GM12878 (cell line): ENCODE measurements at regions not wholly inside any gene's neighbourhood (a gene's known extent, or its start where the extent isn't known, plus 50 kb on each side); places are given as distances from the start of the nearest gene placed in this dataset.

Experiments
- ATAC-seq: fragments of 200-7000 bp; cut with Tn5 transposase; 3 replicates; pipeline ENCODE4 v1.9.1; 2020; ENCODE audit warnings: mild to moderate bottlenecking, moderate library complexity
- BruUV-seq: library from RNA; stranded (reverse); fragments of 400-500 nt; replicated peaks from 2 replicates; lab custom pipeline; 2021; lab: Mats Ljungman, UMichigan
- CTCF ChIA-PET: fragments of 300-600 bp; sonication (Branson Sonifier 250); formaldehyde crosslinking; extraction: SDS; loops from one replicate; lab custom pipeline; 2021; ENCODE audit warnings: inconsistent platforms; lab: Yijun Ruan, JAX
- POLR2A ChIA-PET: fragments of 350-600 bp; formaldehyde crosslinking; extraction: SDS; loops from one replicate; lab custom pipeline; 2021; ENCODE audit warnings: inconsistent platforms; lab: Charles Lee
- RAD21 ChIA-PET: fragments of 300-600 bp; sonication (Branson Sonifier 250); formaldehyde crosslinking; loops from one replicate; lab custom pipeline; 2023; ENCODE audit warnings: antibody characterized with exemption; ENCODE audit not compliant: unreplicated experiment; lab: Charles Lee
- SMC1A ChIA-PET: fragments of 300-600 bp; sonication (Branson Sonifier 250); formaldehyde crosslinking; loops from one replicate; lab custom pipeline; 2023; ENCODE audit not compliant: unreplicated experiment, uncharacterized antibody; lab: Charles Lee
- DNase-seq: peaks from one replicate; pipeline ENCODE4 v3.0.0-alpha.2; 2011; ENCODE audit warnings: low read depth, low spot score
- FAIRE-seq: peaks from 3 replicates; lab custom pipeline; 2011; peaks lifted over from hg19 to GRCh38; lab: Jason Lieb, UNC
- H2AFZ ChIP-seq: 2 replicates; pipeline ENCODE4 v1.6.0; 2011; ENCODE audit warnings: low read depth, low read length, control low read depth; ENCODE audit not compliant: control insufficient read depth
- H3K27ac ChIP-seq: 2 replicates; pipeline ENCODE4 v1.5.1; 2011; ENCODE audit warnings: control low read depth; ENCODE audit not compliant: control insufficient read depth, insufficient read depth
- H3K27me3 ChIP-seq, 2 experiments: replicated peaks in 1 of 2; 2 replicates each; pipeline versions ENCODE4 v1.6.0 to v1.6.1; 2011; ENCODE audit warnings: low read length in 1 of 2; ENCODE audit not compliant: control insufficient read depth in 2 of 2, insufficient read depth in 2 of 2
- H3K36me3 ChIP-seq, 2 experiments: 2 replicates each; pipeline ENCODE4 v1.5.1; 2011; ENCODE audit warnings: low read length in 1 of 2; ENCODE audit not compliant: control insufficient read depth in 2 of 2, insufficient read depth in 2 of 2
- H3K4me1 ChIP-seq: 2 replicates; pipeline ENCODE4 v1.6.1; 2011; ENCODE audit warnings: mild to moderate bottlenecking, low read length, moderate library complexity, mixed read lengths; ENCODE audit not compliant: control insufficient read depth, insufficient read depth
- H3K4me2 ChIP-seq: 2 replicates; pipeline ENCODE4 v1.6.0; 2011; ENCODE audit warnings: control low read depth; ENCODE audit not compliant: control insufficient read depth, insufficient read depth
- H3K4me3 ChIP-seq: fragments of 200-600 bp; sonication (generic); 2 replicates; pipeline ENCODE4 v1.5.1; 2016
- H3K79me2 ChIP-seq: 2 replicates; pipeline ENCODE4 v1.6.0; 2011; ENCODE audit warnings: low read length; ENCODE audit not compliant: control insufficient read depth, insufficient read depth
- H3K9ac ChIP-seq: 2 replicates; pipeline ENCODE4 v1.8.0; 2011; ENCODE audit warnings: low read length, control low read depth, mixed read lengths; ENCODE audit not compliant: control insufficient read depth, insufficient read depth
- H3K9me3 ChIP-seq: replicated peaks from 3 replicates; pipeline ENCODE4 v1.5.1; 2011; ENCODE audit warnings: mild to moderate bottlenecking, low read length; ENCODE audit not compliant: control insufficient read depth, insufficient read depth
- H4K20me1 ChIP-seq: 2 replicates; pipeline ENCODE4 v1.6.0; 2011; ENCODE audit not compliant: control insufficient read depth, insufficient read depth
- BCLAF1 ChIP-seq: fragments of 450-650 bp; IDR thresholded peaks from 2 replicates; pipeline ENCODE4 v1.6.1; 2017; ENCODE audit warnings: antibody characterized with exemption, mild to moderate bottlenecking, moderate library complexity
- EZH2 ChIP-seq: IDR thresholded peaks from 2 replicates; pipeline ENCODE4 v1.6.1; 2012; ENCODE audit warnings: low read depth, mild to moderate bottlenecking, control low read depth, inconsistent platforms, low read length, borderline replicate concordance; ENCODE audit not compliant: control insufficient read depth
- GABPA ChIP-seq: IDR thresholded peaks from 2 replicates; pipeline ENCODE4 v1.6.1; 2014; ENCODE audit warnings: antibody characterized with exemption, low read depth, mild to moderate bottlenecking, inconsistent platforms
- HDAC6 ChIP-seq: fragments of 200-600 bp; sonication (generic); IDR thresholded peaks from one replicate; pipeline ENCODE4 v1.8.0; 2017; ENCODE audit warnings: antibody characterized with exemption; ENCODE audit not compliant: unreplicated experiment
- JUND ChIP-seq: IDR thresholded peaks from 2 replicates; pipeline ENCODE4 v1.6.1; 2012; ENCODE audit warnings: low read depth, mild to moderate bottlenecking, low read length, improper control_type of control experiment, moderate library complexity
- MEF2B ChIP-seq: fragments of 450-650 bp; IDR thresholded peaks from 2 replicates; pipeline ENCODE4 v1.6.1; 2018; ENCODE audit warnings: mild to moderate bottlenecking, moderate library complexity; ENCODE audit not compliant: partially characterized antibody, poor library complexity, severe bottlenecking
- NKRF ChIP-seq: fragments of 450-650 bp; conservative IDR thresholded peaks from 2 replicates; pipeline ENCODE4 v1.6.1; 2017; ENCODE audit warnings: mild to moderate bottlenecking, moderate library complexity
- RAD51 ChIP-seq: fragments of 450-650 bp; IDR thresholded peaks from 2 replicates; pipeline ENCODE4 v1.6.1; 2016; ENCODE audit warnings: moderate library complexity, mild to moderate bottlenecking, inconsistent platforms
- RUNX3 ChIP-seq: IDR thresholded peaks from 2 replicates; pipeline ENCODE4 v1.6.1; 2012; ENCODE audit warnings: low read length, inconsistent platforms
- SMARCA5 ChIP-seq: fragments of 450-650 bp; IDR thresholded peaks from 2 replicates; pipeline ENCODE4 v1.6.1; 2017; ENCODE audit warnings: mild to moderate bottlenecking
- SRF ChIP-seq, 2 experiments: IDR thresholded peaks; 2 replicates each; pipeline ENCODE4 v1.6.1; 2011; ENCODE audit warnings: low read depth in 2 of 2, low read length in 2 of 2, mild to moderate bottlenecking in 1 of 2, moderate library complexity in 1 of 2
- SUPT20H ChIP-seq: IDR thresholded peaks from 2 replicates; pipeline ENCODE4 v1.6.1; 2011; ENCODE audit warnings: low read depth, mild to moderate bottlenecking, low read length, moderate library complexity, borderline replicate concordance; ENCODE audit not compliant: control insufficient read depth
- YBX1 ChIP-seq: fragments of 450-650 bp; IDR thresholded peaks from 2 replicates; pipeline ENCODE4 v1.6.1; 2016; ENCODE audit warnings: antibody characterized with exemption
- WGBS: methylation state at CpG from one replicate; pipeline ENCODE4 v1.1.6; 2016; ENCODE audit warnings: low lambda C conversion rate; ENCODE audit not compliant: insufficient replicate concordance, insufficient coverage; ENCODE audit errors: missing lambda C conversion rate; 5-methylcytosine and 5-hydroxymethylcytosine counted together
- in situ Hi-C: fragments of 300-500 bp; cut with MboI; formaldehyde crosslinking; loops from 9 replicates; pipeline ENCODE4 v1.14.3; 2018; ENCODE audit warnings: mixed read lengths
- intact Hi-C: fragments of 100-400 bp; cut with micrococcal nuclease; formaldehyde crosslinking; loops from one replicate; pipeline ENCODE4 v1.14.2; 2022; ENCODE audit not compliant: unreplicated experiment

- TF ChIP-seq EZH2 (no peak), GABPA (no peak), BCLAF1 (no peak), JUND (no peak), SUPT20H (no peak), NKRF (no peak)
Observed at GRCh38 chr3:5543047-5543446, 355.5 kb downstream of the EDEM1 start (continued).

GRCh38 chr3:5545719-5546118, 358.2 kb downstream of the EDEM1 start:
- CTCF ChIA-PET: no interaction called here
- FAIRE-seq: no peak
- H3K27ac ChIP-seq: no peak overlapping the region
- RAD21 ChIA-PET: no interaction called here
- no peaks in the 10 kb centered on the region for H3K27me3 ChIP-seq
- H2AFZ ChIP-seq: no peak overlapping the region
- H4K20me1 ChIP-seq: no peaks in the 10 kb centered on the region
- H3K36me3 ChIP-seq: no peaks in the 10 kb centered on the region
- BruUV-seq: no TSS peak
- no peaks in the 10 kb centered on the region for H3K4me1 ChIP-seq
- intact Hi-C loops (no loop called here), in situ Hi-C loops (no loop called here)
- no peak overlapping the region for H3K4me3 ChIP-seq
- ATAC-seq: no peak
- WGBS: 0% methylated on average over 1 of the region's 1 CpG
- SMC1A ChIA-PET: no interaction called here
- no peak overlapping the region for H3K4me2 ChIP-seq
- H3K79me2 ChIP-seq: no peaks in the 10 kb centered on the region
- peaks cover 1% of the 10 kb centered on the region; the same call in 1 of the 3 replicates for H3K9me3 ChIP-seq
- H3K9ac ChIP-seq: no peak overlapping the region
- no peak for DNase-seq
- POLR2A ChIA-PET: no interaction called here
- no peak for TF ChIP-seq YBX1
- no peak for TF ChIP-seq BCLAF1
- no peak for TF ChIP-seq MEF2B
- no peak for TF ChIP-seq RAD51
- TF ChIP-seq HDAC6: no peak
- no peak for TF ChIP-seq JUND
- no peak for TF ChIP-seq SRF (IDR thresholded peaks at IDR 0.05; ENCODE audit: low read depth in 2 of 2, low read length in 2 of 2)
- no peak for TF ChIP-seq RUNX3
- no peak for TF ChIP-seq SMARCA5
